ENCODE measurements at regions not wholly inside any gene's neighbourhood (a gene's known extent, or its start where the extent isn't known, plus 50 kb on each side); places are given as distances from the start of the nearest gene placed in this dataset.

- TF ChIP-seq EMX1 (CRISPR knock-in tag; IDR thresholded peaks at IDR 0.05) (no peak), SMAD4 (CRISPR knock-in tag; IDR thresholded peaks at IDR 0.05) (no peak), ERG (CRISPR knock-in tag; IDR thresholded peaks at IDR 0.05) (no peak), ZNF416 (CRISPR knock-in tag; IDR thresholded peaks at IDR 0.05) (no peak)
Measured at GRCh38 chr2:194700726-194701125, 956.3 kb upstream of the SLC39A10 start (continued).

- no peak for TF ChIP-seq CBFB (CRISPR knock-in tag; IDR thresholded peaks at IDR 0.05; ENCODE audit: low read depth)
- no peak for TF ChIP-seq HMGA2 (CRISPR knock-in tag; IDR thresholded peaks at IDR 0.05)
- TF ChIP-seq JUN (CRISPR knock-in tag; IDR thresholded peaks at IDR 0.05): no peak
- TF ChIP-seq KAT7 (CRISPR knock-in tag; IDR thresholded peaks at IDR 0.05; ENCODE audit: borderline replicate concordance): no peak
- no peak for TF ChIP-seq TEAD1 (CRISPR knock-in tag; IDR thresholded peaks at IDR 0.05)
- TF ChIP-seq CDX4 (CRISPR knock-in tag; IDR thresholded peaks at IDR 0.05; ENCODE audit: borderline replicate concordance): no peak
- no peak for TF ChIP-seq TCF7 (CRISPR knock-in tag; IDR thresholded peaks at IDR 0.05; ENCODE audit: low read depth)
- TF ChIP-seq AR (CRISPR knock-in tag; IDR thresholded peaks at IDR 0.05): no peak
- TF ChIP-seq ERG (CRISPR knock-in tag; IDR thresholded peaks at IDR 0.05): no peak
- no peak for TF ChIP-seq NFATC4 (CRISPR knock-in tag; IDR thresholded peaks at IDR 0.05)
- TF ChIP-seq FOXP1 (CRISPR knock-in tag; IDR thresholded peaks at IDR 0.05; ENCODE audit: borderline replicate concordance): no peak
- TF ChIP-seq NFE2L1 (CRISPR knock-in tag; IDR thresholded peaks at IDR 0.05): no peak
- CTCF ChIA-PET: no interaction called here
- H3K27ac Mint-ChIP-seq: no peak overlapping the region
- H3K9me3 Mint-ChIP-seq: peaks cover 6% of the 10 kb centered on the region
- ATAC-seq: no peak
- POLR2A ChIA-PET: no interaction called here
- H3K4me1 Mint-ChIP-seq: no peaks in the 10 kb centered on the region
- H3K4me3 Mint-ChIP-seq: no peak overlapping the region
- no peak for DNase-seq (ENCODE audit: low spot score)
- no peaks in the 10 kb centered on the region for H3K36me3 Mint-ChIP-seq
- H3K27me3 Mint-ChIP-seq (ENCODE audit: low read depth): no peaks in the 10 kb centered on the region; the same call in 1 of the 2 replicates
Measured at GRCh38 chr2:194700116-194700515, 956.9 kb upstream of the SLC39A10 start.

- no peaks in the 10 kb centered on the region; the same call in 1 of the 2 replicates for H3K27me3 Mint-ChIP-seq (ENCODE audit: low read depth)
- DNase-seq (ENCODE audit: low spot score) (no peak), ATAC-seq (no peak)
- POLR2A ChIA-PET: no interaction called here
- peaks cover 11% of the 10 kb centered on the region for H3K9me3 Mint-ChIP-seq
- CTCF ChIA-PET: no interaction called here
- no peaks in the 10 kb centered on the region for H3K36me3 Mint-ChIP-seq
- H3K4me1 Mint-ChIP-seq: no peaks in the 10 kb centered on the region
- no peak overlapping the region for H3K27ac Mint-ChIP-seq
- H3K4me3 Mint-ChIP-seq: no peak overlapping the region
- TF ChIP-seq CBFB (CRISPR knock-in tag; IDR thresholded peaks at IDR 0.05; ENCODE audit: low read depth) (no peak), OVOL2 (CRISPR knock-in tag; IDR thresholded peaks at IDR 0.05; ENCODE audit: borderline replicate concordance) (no peak), E2F4 (CRISPR knock-in tag; IDR thresholded peaks at IDR 0.05; ENCODE audit: borderline replicate concordance, low read depth) (no peak), SP1 (CRISPR knock-in tag; conservative IDR thresholded peaks at IDR 0.05) (no peak), NFATC4 (CRISPR knock-in tag; IDR thresholded peaks at IDR 0.05) (no peak), ZNF416 (CRISPR knock-in tag; IDR thresholded peaks at IDR 0.05) (no peak), ZMAT4 (CRISPR knock-in tag; IDR thresholded peaks at IDR 0.05) (no peak), ARID4B (CRISPR knock-in tag; IDR thresholded peaks at IDR 0.05; ENCODE audit: borderline replicate concordance) (no peak), IRF1 (CRISPR knock-in tag; IDR thresholded peaks at IDR 0.05) (no peak), ESRRA (CRISPR knock-in tag; IDR thresholded peaks at IDR 0.05; ENCODE audit: borderline replicate concordance) (no peak)
Measured at GRCh38 chr2:194698012-194698411, 959.0 kb upstream of the SLC39A10 start.

Measured in WTC11 (cell line).